A549 (cell line): ENCODE measurements at regions not wholly inside any gene's neighbourhood (a gene's known extent, or its start where the extent isn't known, plus 50 kb on each side); places are given as distances from the start of the nearest gene placed in this dataset.

ENCODE experiments used
- ATAC-seq, 2 experiments: fragments of 200-7000 bp in 1 of 2; fragments of >200 bp in 1 of 2; cut with Nextera tagmentation in 1 of 2; cut with Tn5 transposase in 1 of 2; 3 replicates each; pipeline versions ENCODE4 v1.8.0 to v1.9.1; 2018 to 2020; ENCODE audit warnings: mild to moderate bottlenecking in 1 of 2, moderate library complexity in 1 of 2
- CTCF ChIA-PET: fragments of 300-600 bp; sonication (Branson Sonifier 250); formaldehyde crosslinking; extraction: SDS; loops from one replicate; lab custom pipeline; 2021; ENCODE audit warnings: antibody characterized with exemption, inconsistent platforms; lab: Yijun Ruan, JAX
- POLR2A ChIA-PET: fragments of 350-600 bp; formaldehyde crosslinking; extraction: SDS; loops from one replicate; lab custom pipeline; 2021; ENCODE audit warnings: antibody characterized with exemption, inconsistent platforms; lab: Yijun Ruan, JAX
- DNase-seq, 2 experiments: peaks; one replicate each; pipeline versions ENCODE4 v3.0.0 to v3.0.0-alpha.2; 2011 to 2016; ENCODE audit warnings: low read depth in 1 of 2, low spot score in 1 of 2
- FAIRE-seq: peaks from 2 replicates; lab custom pipeline; 2011; peaks lifted over from hg19 to GRCh38; lab: Jason Lieb, UNC
- H3K27ac ChIP-seq, 2 experiments: fragments of >200 bp; sonication (Bioruptor Twin); formaldehyde crosslinking; 3 replicates each; pipeline ENCODE4 v1.5.1; 2016 to 2017
- H3K4me1 ChIP-seq: fragments of >200 bp; sonication (Bioruptor Twin); formaldehyde crosslinking; 3 replicates; pipeline ENCODE4 v1.6.1; 2016
- H3K4me2 ChIP-seq: fragments of >200 bp; sonication (Bioruptor Twin); formaldehyde crosslinking; 3 replicates; pipeline ENCODE4 v1.6.1; 2016
- H3K4me3 ChIP-seq: fragments of >200 bp; sonication (Bioruptor Twin); formaldehyde crosslinking; 3 replicates; pipeline ENCODE4 v1.5.1; 2016
- H3K9me3 ChIP-seq: fragments of >200 bp; sonication (Bioruptor Twin); formaldehyde crosslinking; 3 replicates; pipeline ENCODE4 v1.6.1; 2016
- ATOH8 ChIP-seq: fragments of 250-450 bp; sonication (Bioruptor Pico); IDR thresholded peaks from 2 replicates; pipeline ENCODE4 v1.5.0; 2020; ENCODE audit warnings: low read depth, mild to moderate bottlenecking, moderate library complexity
- BHLHE40 ChIP-seq: IDR thresholded peaks from 2 replicates; pipeline ENCODE4 v1.6.1; 2012; ENCODE audit warnings: low read depth, low read length, inconsistent platforms
- CBX2 ChIP-seq: fragments of 200-600 bp; sonication (generic); IDR thresholded peaks from 2 replicates; pipeline ENCODE4 v1.6.1; 2016; ENCODE audit warnings: low read depth, mild to moderate bottlenecking, borderline replicate concordance
- CBX8 ChIP-seq: fragments of 200-600 bp; sonication (generic); IDR thresholded peaks from 2 replicates; pipeline ENCODE4 v1.6.1; 2016
- CEBPB ChIP-seq, 2 experiments: fragments of >200 bp in 1 of 2; sonication (Bioruptor Twin) in 1 of 2; formaldehyde crosslinking in 1 of 2; IDR thresholded peaks; 2 replicates each; pipeline ENCODE4 v1.6.1; 2012 to 2016
- EHF ChIP-seq: fragments of 250-450 bp; sonication (Bioruptor Pico); IDR thresholded peaks from 2 replicates; pipeline ENCODE4 v1.5.0; 2020; ENCODE audit warnings: mild to moderate bottlenecking
- EHMT2 ChIP-seq: fragments of 200-600 bp; sonication (generic); IDR thresholded peaks from 2 replicates; pipeline ENCODE4 v1.6.1; 2016; ENCODE audit warnings: antibody characterized with exemption, low read depth, mild to moderate bottlenecking, moderate library complexity
- FOSL2 ChIP-seq, 2 experiments: fragments of 450-650 bp in 1 of 2; fragments of >200 bp in 1 of 2; sonication (Bioruptor Twin) in 1 of 2; formaldehyde crosslinking; IDR thresholded peaks; 2 replicates each; pipeline versions ENCODE4 v1.5.0 to v1.6.1; 2016 to 2020; ENCODE audit warnings: mild to moderate bottlenecking in 1 of 2, moderate library complexity in 1 of 2
- FOXS1 ChIP-seq: fragments of 250-450 bp; sonication (Bioruptor Pico); IDR thresholded peaks from 2 replicates; pipeline ENCODE4 v1.5.0; 2020; ENCODE audit warnings: mild to moderate bottlenecking, moderate library complexity
- GATA3 ChIP-seq: IDR thresholded peaks from 2 replicates; pipeline ENCODE4 v1.6.1; 2012; ENCODE audit warnings: borderline replicate concordance
- HOXB5 ChIP-seq: fragments of 250-450 bp; sonication (Bioruptor Pico); IDR thresholded peaks from 2 replicates; pipeline ENCODE4 v1.5.0; 2020; ENCODE audit warnings: mild to moderate bottlenecking, moderate library complexity
- JUNB ChIP-seq: fragments of >200 bp; sonication (Bioruptor Twin); formaldehyde crosslinking; IDR thresholded peaks from 2 replicates; pipeline ENCODE4 v1.6.1; 2016
- KDM5A ChIP-seq: fragments of 200-600 bp; sonication (generic); IDR thresholded peaks from 2 replicates; pipeline ENCODE4 v1.6.1; 2016; ENCODE audit warnings: antibody characterized with exemption, mild to moderate bottlenecking
- MAX ChIP-seq: IDR thresholded peaks from 2 replicates; pipeline ENCODE4 v1.6.1; 2012
- NPAS2 ChIP-seq: fragments of 250-450 bp; sonication (Bioruptor Pico); IDR thresholded peaks from 2 replicates; pipeline ENCODE4 v1.8.0; 2022; ENCODE audit warnings: mild to moderate bottlenecking, moderate library complexity, borderline replicate concordance
- NR3C1 ChIP-seq: fragments of >200 bp; sonication (Bioruptor Twin); formaldehyde crosslinking; IDR thresholded peaks from 3 replicates; pipeline ENCODE4 v1.6.1; 2017
- POLR2AphosphoS2 ChIP-seq: conservative IDR thresholded peaks from 2 replicates; pipeline ENCODE4 v1.6.1; 2012; ENCODE audit warnings: low read length, improper control_type of control experiment, inconsistent platforms
- REST ChIP-seq: fragments of 200-600 bp; sonication (generic); IDR thresholded peaks from 2 replicates; pipeline ENCODE4 v1.6.1; 2016; ENCODE audit warnings: antibody characterized with exemption, mild to moderate bottlenecking, moderate library complexity
- ZFP36 ChIP-seq: fragments of 450-650 bp; IDR thresholded peaks from 2 replicates; pipeline ENCODE4 v1.6.1; 2014; ENCODE audit warnings: borderline replicate concordance; ENCODE audit not compliant: partially characterized antibody
- ZSCAN20 ChIP-seq: fragments of 250-450 bp; sonication (Bioruptor Pico); IDR thresholded peaks from 2 replicates; pipeline ENCODE4 v1.8.0; 2022; ENCODE audit warnings: mild to moderate bottlenecking, moderate library complexity
- WGBS: methylation state at CpG from one replicate; pipeline ENCODE4 v1.1.6; 2017; ENCODE audit errors: missing lambda C conversion rate; 5-methylcytosine and 5-hydroxymethylcytosine counted together

DNA sequence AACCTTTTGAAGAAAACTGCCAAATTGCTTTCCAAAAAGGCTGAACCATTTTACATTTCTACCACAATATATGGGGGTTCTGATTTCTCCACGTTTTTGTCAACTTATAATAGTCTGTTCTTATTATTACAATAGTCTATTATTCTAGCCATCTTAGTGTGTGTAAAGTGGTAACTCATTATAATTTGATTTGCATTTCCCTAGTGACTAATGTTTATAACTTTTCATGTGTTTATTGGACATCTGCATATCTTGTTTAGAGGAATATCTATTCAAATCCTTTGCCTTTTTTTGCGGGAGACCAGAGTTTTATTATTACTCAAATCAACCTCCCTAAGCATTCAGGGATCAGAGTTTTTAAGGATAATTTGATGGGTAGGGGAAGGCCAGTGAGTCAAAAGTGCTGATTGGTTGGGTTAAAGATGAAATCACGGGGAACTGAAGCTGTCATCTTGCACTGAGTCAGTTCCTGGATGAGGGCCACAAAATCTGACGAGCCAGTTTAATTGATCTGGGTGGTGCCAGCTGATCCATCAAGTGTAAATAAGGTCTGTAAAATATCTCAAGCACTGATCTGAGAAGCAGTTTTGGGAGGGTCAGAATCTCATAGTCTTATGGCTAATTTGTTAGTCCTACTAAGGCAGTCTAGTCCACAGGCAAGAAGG lies 303.4 kb upstream of the NCKAP5 start:
- FAIRE-seq, result no peak
- H3K27ac ChIP-seq, result no peak overlapping the region
- no peak for TF ChIP-seq JUNB
- no peak for TF ChIP-seq FOSL2 (IDR thresholded peaks at IDR 0.05)
- TF ChIP-seq FOSL2 (CRISPR knock-in tag; IDR thresholded peaks at IDR 0.05), result no peak
- no peak for TF ChIP-seq CBX8
- TF ChIP-seq EHF (CRISPR knock-in tag), result no peak
- TF ChIP-seq MAX, result no peak
- no peak for DNase-seq
- CTCF ChIA-PET, result no interaction called here
- H3K4me2 ChIP-seq, result no peak overlapping the region
- 44% methylated on average over 4 of the region's 4 CpGs for WGBS
- H3K4me3 ChIP-seq, result no peak overlapping the region
- ATAC-seq, result no peak
- POLR2A ChIA-PET, result no interaction called here
- 0 out of 3 replicates have a peak, but pooled peaks cover 3% of the 10 kb centered on the region for H3K9me3 ChIP-seq
- no peaks in the 10 kb centered on the region for H3K4me1 ChIP-seq

- no peak for FAIRE-seq
- no peak overlapping the region for H3K4me2 ChIP-seq
- ATAC-seq, result no peak
Measured at GRCh38 chr2:133878326-133878725, 310.1 kb upstream of the NCKAP5 start.

More at GRCh38 chr2:133878326-133878725, 310.1 kb upstream of the NCKAP5 start:
- DNase-seq, result no peak
- ChIA-PET POLR2A (no interaction called here), CTCF (no interaction called here)
- no peak overlapping the region for H3K4me3 ChIP-seq
- no peak overlapping the region for H3K27ac ChIP-seq
- no peaks in the 10 kb centered on the region for H3K4me1 ChIP-seq
- H3K9me3 ChIP-seq, result no peaks in the 10 kb centered on the region
- 56% methylated on average over 5 of the region's 5 CpGs for WGBS
- no peak for TF ChIP-seq REST
- no peak for TF ChIP-seq MAX
- no peak for TF ChIP-seq ZFP36
- no peak for TF ChIP-seq ATOH8
- no peak for TF ChIP-seq JUNB
- no peak for TF ChIP-seq BHLHE40
- no peak for TF ChIP-seq GATA3
- no peak for TF ChIP-seq NR3C1
- no peak for TF ChIP-seq EHMT2
- no peak for TF ChIP-seq KDM5A
- no peak for TF ChIP-seq HOXB5 (CRISPR knock-in tag)
- no peak for TF ChIP-seq CBX8
- TF ChIP-seq POLR2AphosphoS2, result no peak
- TF ChIP-seq ZSCAN20 (CRISPR knock-in tag), result no peak
- TF ChIP-seq CBX2, result no peak
- TF ChIP-seq CEBPB (IDR thresholded peaks at IDR 0.05), result no peak
- no peak for TF ChIP-seq FOXS1 (CRISPR knock-in tag)
- no peak for TF ChIP-seq NPAS2 (CRISPR knock-in tag)
- no peak for TF ChIP-seq FOSL2 (IDR thresholded peaks at IDR 0.05)
- TF ChIP-seq FOSL2 (CRISPR knock-in tag; IDR thresholded peaks at IDR 0.05), result no peak
- TF ChIP-seq EHF (CRISPR knock-in tag), result no peak
